GM12878 (cell line): ENCODE measurements at regions not wholly inside any gene's neighbourhood (a gene's known extent, or its start where the extent isn't known, plus 50 kb on each side); places are given as distances from the start of the nearest gene placed in this dataset.

Experiments used
- ATAC-seq: fragments of 200-7000 bp; cut with Tn5 transposase; 3 replicates; pipeline ENCODE4 v1.9.1; 2020; ENCODE audit warnings: mild to moderate bottlenecking, moderate library complexity
- BruUV-seq: library from RNA; stranded (reverse); fragments of 400-500 nt; replicated peaks from 2 replicates; lab custom pipeline; 2021; lab: Mats Ljungman, UMichigan
- CTCF ChIA-PET: fragments of 300-600 bp; sonication (Branson Sonifier 250); formaldehyde crosslinking; extraction: SDS; loops from one replicate; lab custom pipeline; 2021; ENCODE audit warnings: inconsistent platforms; lab: Yijun Ruan, JAX
- POLR2A ChIA-PET: fragments of 350-600 bp; formaldehyde crosslinking; extraction: SDS; loops from one replicate; lab custom pipeline; 2021; ENCODE audit warnings: inconsistent platforms; lab: Charles Lee
- RAD21 ChIA-PET: fragments of 300-600 bp; sonication (Branson Sonifier 250); formaldehyde crosslinking; loops from one replicate; lab custom pipeline; 2023; ENCODE audit warnings: antibody characterized with exemption; ENCODE audit not compliant: unreplicated experiment; lab: Charles Lee
- SMC1A ChIA-PET: fragments of 300-600 bp; sonication (Branson Sonifier 250); formaldehyde crosslinking; loops from one replicate; lab custom pipeline; 2023; ENCODE audit not compliant: unreplicated experiment, uncharacterized antibody; lab: Charles Lee
- DNase-seq: peaks from one replicate; pipeline ENCODE4 v3.0.0-alpha.2; 2011; ENCODE audit warnings: low read depth, low spot score
- FAIRE-seq: peaks from 3 replicates; lab custom pipeline; 2011; peaks lifted over from hg19 to GRCh38; lab: Jason Lieb, UNC
- H2AFZ ChIP-seq: 2 replicates; pipeline ENCODE4 v1.6.0; 2011; ENCODE audit warnings: low read depth, low read length, control low read depth; ENCODE audit not compliant: control insufficient read depth
- H3K27ac ChIP-seq: 2 replicates; pipeline ENCODE4 v1.5.1; 2011; ENCODE audit warnings: control low read depth; ENCODE audit not compliant: control insufficient read depth, insufficient read depth
- H3K27me3 ChIP-seq, 2 experiments: replicated peaks in 1 of 2; 2 replicates each; pipeline versions ENCODE4 v1.6.0 to v1.6.1; 2011; ENCODE audit warnings: low read length in 1 of 2; ENCODE audit not compliant: control insufficient read depth in 2 of 2, insufficient read depth in 2 of 2
- H3K36me3 ChIP-seq, 2 experiments: 2 replicates each; pipeline ENCODE4 v1.5.1; 2011; ENCODE audit warnings: low read length in 1 of 2; ENCODE audit not compliant: control insufficient read depth in 2 of 2, insufficient read depth in 2 of 2
- H3K4me1 ChIP-seq: 2 replicates; pipeline ENCODE4 v1.6.1; 2011; ENCODE audit warnings: mild to moderate bottlenecking, low read length, moderate library complexity, mixed read lengths; ENCODE audit not compliant: control insufficient read depth, insufficient read depth
- H3K4me2 ChIP-seq: 2 replicates; pipeline ENCODE4 v1.6.0; 2011; ENCODE audit warnings: control low read depth; ENCODE audit not compliant: control insufficient read depth, insufficient read depth
- H3K4me3 ChIP-seq: fragments of 200-600 bp; sonication (generic); 2 replicates; pipeline ENCODE4 v1.5.1; 2016
- H3K79me2 ChIP-seq: 2 replicates; pipeline ENCODE4 v1.6.0; 2011; ENCODE audit warnings: low read length; ENCODE audit not compliant: control insufficient read depth, insufficient read depth
- H3K9ac ChIP-seq: 2 replicates; pipeline ENCODE4 v1.8.0; 2011; ENCODE audit warnings: low read length, control low read depth, mixed read lengths; ENCODE audit not compliant: control insufficient read depth, insufficient read depth
- H3K9me3 ChIP-seq: replicated peaks from 3 replicates; pipeline ENCODE4 v1.5.1; 2011; ENCODE audit warnings: mild to moderate bottlenecking, low read length; ENCODE audit not compliant: control insufficient read depth, insufficient read depth
- H4K20me1 ChIP-seq: 2 replicates; pipeline ENCODE4 v1.6.0; 2011; ENCODE audit not compliant: control insufficient read depth, insufficient read depth
- CEBPB ChIP-seq, 2 experiments: fragments of 150-350 bp in 1 of 2; IDR thresholded peaks; 2 replicates each; pipeline ENCODE4 v1.6.1; 2012 to 2014; ENCODE audit warnings: low read depth in 2 of 2, low read length in 2 of 2, borderline replicate concordance in 1 of 2, inconsistent platforms in 1 of 2
- ESRRA ChIP-seq: IDR thresholded peaks from 2 replicates; pipeline ENCODE4 v1.6.1; 2012; ENCODE audit warnings: mild to moderate bottlenecking, low read length, improper control_type of control experiment
- FOS ChIP-seq: IDR thresholded peaks from 3 replicates; pipeline ENCODE4 v1.6.1; 2011; ENCODE audit warnings: borderline replicate concordance; ENCODE audit not compliant: insufficient read length; ENCODE audit errors: extremely low read depth
- FOXM1 ChIP-seq: IDR thresholded peaks from 2 replicates; pipeline ENCODE4 v1.6.1; 2012; ENCODE audit warnings: low read depth, mild to moderate bottlenecking, inconsistent platforms, low read length, moderate library complexity
- GABPA ChIP-seq: IDR thresholded peaks from 2 replicates; pipeline ENCODE4 v1.6.1; 2014; ENCODE audit warnings: antibody characterized with exemption, low read depth, mild to moderate bottlenecking, inconsistent platforms
- GATAD2B ChIP-seq: fragments of 450-650 bp; conservative IDR thresholded peaks from 2 replicates; pipeline ENCODE4 v1.6.1; 2017; ENCODE audit warnings: low read depth, mild to moderate bottlenecking, moderate library complexity
- HSF1 ChIP-seq: fragments of 150-350 bp; IDR thresholded peaks from 2 replicates; pipeline ENCODE4 v1.6.1; 2014; ENCODE audit warnings: mild to moderate bottlenecking, low read depth, low read length
- NRF1 ChIP-seq: conservative IDR thresholded peaks from 2 replicates; pipeline ENCODE4 v1.6.1; 2011; ENCODE audit warnings: mild to moderate bottlenecking, low read depth, low read length, improper control_type of control experiment
- PAX8 ChIP-seq: fragments of 450-650 bp; IDR thresholded peaks from 2 replicates; pipeline ENCODE4 v1.6.1; 2017; ENCODE audit warnings: mild to moderate bottlenecking, moderate library complexity
- SMAD5 ChIP-seq: IDR thresholded peaks from 2 replicates; pipeline ENCODE4 v1.6.1; 2016; ENCODE audit warnings: antibody characterized with exemption, low read depth
- SREBF2 ChIP-seq: IDR thresholded peaks from 2 replicates; pipeline ENCODE4 v1.6.1; 2012; ENCODE audit warnings: mild to moderate bottlenecking, low read length
- ZNF217 ChIP-seq: fragments of 450-650 bp; IDR thresholded peaks from 2 replicates; pipeline ENCODE4 v1.6.1; 2017; ENCODE audit warnings: antibody characterized with exemption, mild to moderate bottlenecking
- ZNF274 ChIP-seq: IDR thresholded peaks from one replicate; pipeline ENCODE4 v1.8.0; 2011; ENCODE audit not compliant: insufficient read length, insufficient read depth
- ZNF384 ChIP-seq: IDR thresholded peaks from 2 replicates; pipeline ENCODE4 v1.6.1; 2012; ENCODE audit warnings: low read depth, mild to moderate bottlenecking, low read length, improper control_type of control experiment, borderline replicate concordance
- WGBS: methylation state at CpG from one replicate; pipeline ENCODE4 v1.1.6; 2016; ENCODE audit warnings: low lambda C conversion rate; ENCODE audit not compliant: insufficient replicate concordance, insufficient coverage; ENCODE audit errors: missing lambda C conversion rate; 5-methylcytosine and 5-hydroxymethylcytosine counted together
- in situ Hi-C: fragments of 300-500 bp; cut with MboI; formaldehyde crosslinking; loops from 9 replicates; pipeline ENCODE4 v1.14.3; 2018; ENCODE audit warnings: mixed read lengths
- intact Hi-C: fragments of 100-400 bp; cut with micrococcal nuclease; formaldehyde crosslinking; loops from one replicate; pipeline ENCODE4 v1.14.2; 2022; ENCODE audit not compliant: unreplicated experiment

GRCh38 chr10:52927678-52928077 lies 155.1 kb upstream of the MBL2 start:
- no peaks in the 10 kb centered on the region for H3K79me2 ChIP-seq
- H3K4me1 ChIP-seq = no peaks in the 10 kb centered on the region
- ChIA-PET POLR2A (no interaction called here), SMC1A (no interaction called here), RAD21 (no interaction called here), CTCF (no interaction called here)
- H3K27me3 ChIP-seq = no peaks in the 10 kb centered on the region; a peak in 1 of 4 replicates
- H3K36me3 ChIP-seq = no peaks in the 10 kb centered on the region
- H3K27ac ChIP-seq = no peak overlapping the region
- FAIRE-seq = no peak
- H2AFZ ChIP-seq = no peak overlapping the region
- no peaks in the 10 kb centered on the region for H4K20me1 ChIP-seq
- intact Hi-C loops = no loop called here
- in situ Hi-C loops = no loop called here
- ATAC-seq = no peak
- no peaks in the 10 kb centered on the region for H3K9me3 ChIP-seq
- no peak overlapping the region for H3K4me2 ChIP-seq
- BruUV-seq = no TSS peak
- H3K4me3 ChIP-seq = no peak overlapping the region
- no peak for TF ChIP-seq SMAD5
- TF ChIP-seq GATAD2B = no peak
- no peak for TF ChIP-seq ZNF384
- TF ChIP-seq ZNF217 = no peak
- no peak for TF ChIP-seq HSF1
- no peak for TF ChIP-seq FOS
- TF ChIP-seq NRF1 = no peak
- TF ChIP-seq SREBF2 = no peak
- no peak for TF ChIP-seq ZNF274
- TF ChIP-seq ESRRA = no peak
- no peak for TF ChIP-seq CEBPB (IDR thresholded peaks at IDR 0.05; ENCODE audit: borderline replicate concordance in 1 of 2, low read depth in 2 of 2, low read length in 2 of 2)
- no peak for TF ChIP-seq PAX8
- no peak for TF ChIP-seq GABPA
- TF ChIP-seq FOXM1 = no peak
- DNase-seq = no peak
- 46% methylated on average over 6 of the region's 6 CpGs for WGBS
- no peak overlapping the region for H3K9ac ChIP-seq
